ENCODE measurements at regions not wholly inside any gene's neighbourhood (a gene's known extent, or its start where the extent isn't known, plus 50 kb on each side); places are given as distances from the start of the nearest gene placed in this dataset.

GRCh38 chr13:104980586-104980985 lies 1554.9 kb downstream of the EFNB2 start:
- Histone ChIP-seq H3K36me3 (ENCODE audit: control insufficient read depth, low read length) (0 out of 2 replicates have a peak, but pooled peaks cover 2% of the 10 kb centered on the region), H3K4me2 (ENCODE audit: low read length) (no peak overlapping the region), H3F3A (ENCODE audit: control insufficient read depth, insufficient read depth) (peaks cover 8% of the 10 kb centered on the region), H3K9me2 (replicated peaks; ENCODE audit: control insufficient read depth, low read length) (no peaks in the 10 kb centered on the region), H3K4me3 (ENCODE audit: low read length) (no peak overlapping the region), H3K9me3 (ENCODE audit: control insufficient read depth, insufficient read depth, low read length) (no peaks in the 10 kb centered on the region), H3K79me2 (ENCODE audit: control insufficient read depth, low read length) (no peaks in the 10 kb centered on the region), H4K20me1 (ENCODE audit: control insufficient read depth, insufficient read depth, low read depth, low read length) (no peaks in the 10 kb centered on the region), H3K4me1 (ENCODE audit: control insufficient read depth, low read length) (peaks cover 25% of the 10 kb centered on the region), H3K27ac (ENCODE audit: low read depth, low read length) (no peak overlapping the region), H3K27me3 (ENCODE audit: control insufficient read depth, low read length) (no peaks in the 10 kb centered on the region)
- TF ChIP-seq EZH2phosphoT487 (IDR thresholded peaks at IDR 0.05; ENCODE audit: borderline replicate concordance, low read length), result no peak
- TF ChIP-seq, protein P1, sequence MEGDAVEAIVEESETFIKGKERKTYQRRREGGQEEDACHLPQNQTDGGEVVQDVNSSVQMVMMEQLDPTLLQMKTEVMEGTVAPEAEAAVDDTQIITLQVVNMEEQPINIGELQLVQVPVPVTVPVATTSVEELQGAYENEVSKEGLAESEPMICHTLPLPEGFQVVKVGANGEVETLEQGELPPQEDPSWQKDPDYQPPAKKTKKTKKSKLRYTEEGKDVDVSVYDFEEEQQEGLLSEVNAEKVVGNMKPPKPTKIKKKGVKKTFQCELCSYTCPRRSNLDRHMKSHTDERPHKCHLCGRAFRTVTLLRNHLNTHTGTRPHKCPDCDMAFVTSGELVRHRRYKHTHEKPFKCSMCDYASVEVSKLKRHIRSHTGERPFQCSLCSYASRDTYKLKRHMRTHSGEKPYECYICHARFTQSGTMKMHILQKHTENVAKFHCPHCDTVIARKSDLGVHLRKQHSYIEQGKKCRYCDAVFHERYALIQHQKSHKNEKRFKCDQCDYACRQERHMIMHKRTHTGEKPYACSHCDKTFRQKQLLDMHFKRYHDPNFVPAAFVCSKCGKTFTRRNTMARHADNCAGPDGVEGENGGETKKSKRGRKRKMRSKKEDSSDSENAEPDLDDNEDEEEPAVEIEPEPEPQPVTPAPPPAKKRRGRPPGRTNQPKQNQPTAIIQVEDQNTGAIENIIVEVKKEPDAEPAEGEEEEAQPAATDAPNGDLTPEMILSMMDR (IDR thresholded peaks at IDR 0.05; ENCODE audit: low read depth, low read length, poor library complexity, severe bottlenecking), result no peak

- no peaks in the 10 kb centered on the region for H4K20me1 ChIP-seq (ENCODE audit: control insufficient read depth, insufficient read depth, low read depth, low read length)
- no peaks in the 10 kb centered on the region for H3K79me2 ChIP-seq (ENCODE audit: control insufficient read depth, low read length)
- no peak for TF ChIP-seq EZH2phosphoT487 (IDR thresholded peaks at IDR 0.05; ENCODE audit: borderline replicate concordance, low read length)
- TF ChIP-seq, protein P1 (IDR thresholded peaks at IDR 0.05; ENCODE audit: low read depth, low read length, poor library complexity, severe bottlenecking), result no peak
- H3K9me2 ChIP-seq (replicated peaks; ENCODE audit: control insufficient read depth, low read length), result no peaks in the 10 kb centered on the region
- H3K4me1 ChIP-seq (ENCODE audit: control insufficient read depth, low read length), result peaks cover 15% of the 10 kb centered on the region
- H3K27ac ChIP-seq (ENCODE audit: low read depth, low read length), result no peak overlapping the region
- H3K9me3 ChIP-seq (ENCODE audit: control insufficient read depth, insufficient read depth, low read length), result no peaks in the 10 kb centered on the region
- H3K4me3 ChIP-seq (ENCODE audit: low read length), result no peak overlapping the region
- no peaks in the 10 kb centered on the region; the same call in 1 of the 2 replicates for H3F3A ChIP-seq (ENCODE audit: control insufficient read depth, insufficient read depth)
- H3K36me3 ChIP-seq (ENCODE audit: control insufficient read depth, low read length), result no peaks in the 10 kb centered on the region
- no peaks in the 10 kb centered on the region for H3K27me3 ChIP-seq (ENCODE audit: control insufficient read depth, low read length)
- no peak overlapping the region for H3K4me2 ChIP-seq (ENCODE audit: low read length)
These were observed 1556.0 kb downstream of the EFNB2 start for GRCh38 chr13:104979281-104980030.

DNA sequence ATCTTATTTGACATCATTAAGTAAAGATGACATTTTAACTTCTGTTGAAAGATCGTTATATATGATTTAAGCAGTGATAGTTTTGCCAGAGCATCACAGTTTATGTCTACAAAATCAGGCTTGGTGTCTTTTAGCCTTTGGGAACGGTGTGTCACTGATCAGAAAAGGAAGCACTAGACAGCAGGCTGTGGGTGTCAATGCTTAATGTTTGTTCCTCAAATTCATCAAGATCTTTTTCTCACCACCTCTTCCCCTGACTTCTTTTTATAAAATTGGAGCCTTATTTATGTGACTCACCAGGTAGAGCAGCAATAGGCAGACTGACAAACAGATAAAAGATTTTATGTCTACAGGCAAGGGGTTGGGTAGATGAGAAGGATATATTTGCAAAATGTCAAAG lies 1558.5 kb downstream of the EFNB2 start:
- H3F3A ChIP-seq (ENCODE audit: control insufficient read depth, insufficient read depth), result no peaks in the 10 kb centered on the region
- no peaks in the 10 kb centered on the region for H3K9me3 ChIP-seq (ENCODE audit: control insufficient read depth, insufficient read depth, low read length)
- TF ChIP-seq, protein P1 (IDR thresholded peaks at IDR 0.05; ENCODE audit: low read depth, low read length, poor library complexity, severe bottlenecking), result no peak
- TF ChIP-seq EZH2phosphoT487 (IDR thresholded peaks at IDR 0.05; ENCODE audit: borderline replicate concordance, low read length), result no peak
- H3K4me1 ChIP-seq (ENCODE audit: control insufficient read depth, low read length), result peaks cover 4% of the 10 kb centered on the region; the same call in 1 of the 2 replicates
- H3K4me2 ChIP-seq (ENCODE audit: low read length), result no peak overlapping the region
- no peaks in the 10 kb centered on the region for H3K9me2 ChIP-seq (replicated peaks; ENCODE audit: control insufficient read depth, low read length)
- H3K27me3 ChIP-seq (ENCODE audit: control insufficient read depth, low read length), result no peaks in the 10 kb centered on the region
- no peak overlapping the region for H3K27ac ChIP-seq (ENCODE audit: low read depth, low read length)
- H3K4me3 ChIP-seq (ENCODE audit: low read length), result no peak overlapping the region
- no peaks in the 10 kb centered on the region for H3K36me3 ChIP-seq (ENCODE audit: control insufficient read depth, low read length)
- H3K79me2 ChIP-seq (ENCODE audit: control insufficient read depth, low read length), result no peaks in the 10 kb centered on the region
- H4K20me1 ChIP-seq (ENCODE audit: control insufficient read depth, insufficient read depth, low read depth, low read length), result no peaks in the 10 kb centered on the region
